PC-9 (cell line): ENCODE measurements at regions not wholly inside any gene's neighbourhood (a gene's known extent, or its start where the extent isn't known, plus 50 kb on each side); places are given as distances from the start of the nearest gene placed in this dataset.

ENCODE experiments used
- BruUV-seq: library from RNA; stranded (reverse); fragments of 400-500 nt; replicated peaks from 2 replicates; lab custom pipeline; 2021; lab: Mats Ljungman, UMichigan
- CTCF ChIA-PET: fragments of 300-600 bp; sonication (Branson Sonifier 250); formaldehyde crosslinking; loops from one replicate; lab custom pipeline; 2022; ENCODE audit warnings: antibody characterized with exemption; lab: Charles Lee
- POLR2A ChIA-PET: fragments of 300-600 bp; sonication (Branson Sonifier 250); formaldehyde crosslinking; loops from one replicate; lab custom pipeline; 2022; ENCODE audit warnings: antibody characterized with exemption; ENCODE audit not compliant: unreplicated experiment; lab: Charles Lee
- DNase-seq, 2 experiments: peaks; one replicate each; pipeline versions ENCODE4 v3.0.0 to v3.0.0-alpha.2; 2015 to 2022; ENCODE audit warnings: mixed read lengths in 1 of 2
- H2AFZ ChIP-seq: fragments of 200-600 bp; sonication (generic); 2 replicates; pipeline ENCODE4 v1.8.1; 2017; ENCODE audit warnings: antibody characterized with exemption
- H3F3A ChIP-seq: fragments of 200-600 bp; sonication (generic); 2 replicates; pipeline ENCODE4 v1.8.1; 2017; ENCODE audit warnings: antibody characterized with exemption, mild to moderate bottlenecking, low read depth; ENCODE audit not compliant: insufficient read depth
- H3K27ac ChIP-seq: fragments of 200-600 bp; sonication (generic); 2 replicates; pipeline ENCODE4 v1.6.1; 2016; ENCODE audit warnings: mixed run types
- H3K27me3 ChIP-seq: fragments of 200-600 bp; sonication (generic); 2 replicates; pipeline ENCODE4 v1.6.1; 2016; ENCODE audit warnings: low read depth, mixed run types; ENCODE audit not compliant: insufficient read depth
- H3K36me3 ChIP-seq: fragments of 200-600 bp; sonication (generic); 2 replicates; pipeline ENCODE4 v1.6.1; 2016; ENCODE audit warnings: low read depth, mixed run types
- H3K4me1 ChIP-seq: fragments of 200-600 bp; sonication (generic); replicated peaks from 2 replicates; pipeline ENCODE4 v1.6.1; 2016; ENCODE audit warnings: mixed run types; ENCODE audit not compliant: insufficient read depth
- H3K4me2 ChIP-seq: fragments of 200-600 bp; sonication (generic); 2 replicates; pipeline ENCODE4 v1.6.1; 2017; ENCODE audit warnings: mixed run types
- H3K4me3 ChIP-seq: fragments of 200-600 bp; sonication (generic); 2 replicates; pipeline ENCODE4 v1.6.1; 2016; ENCODE audit warnings: mixed run types
- H3K79me2 ChIP-seq: fragments of 200-600 bp; sonication (generic); 2 replicates; pipeline ENCODE4 v1.6.1; 2017; ENCODE audit warnings: low read depth, mixed run types
- H3K9me2 ChIP-seq: fragments of 200-600 bp; sonication (generic); 2 replicates; pipeline ENCODE4 v1.8.1; 2017; ENCODE audit warnings: mild to moderate bottlenecking; ENCODE audit not compliant: insufficient read depth
- H3K9me3 ChIP-seq: fragments of 200-600 bp; sonication (generic); 2 replicates; pipeline ENCODE4 v1.8.1; 2016; ENCODE audit warnings: low read depth; ENCODE audit not compliant: insufficient read depth
- H4K20me1 ChIP-seq: fragments of 200-600 bp; sonication (generic); 2 replicates; pipeline ENCODE4 v1.8.1; 2017; ENCODE audit not compliant: insufficient read depth
- EZH2 ChIP-seq: fragments of 200-600 bp; sonication (generic); IDR thresholded peaks from 2 replicates; pipeline ENCODE4 v1.8.0; 2017; ENCODE audit warnings: antibody characterized with exemption, low read depth
- intact Hi-C: fragments of 100-400 bp; cut with micrococcal nuclease; formaldehyde crosslinking; loops from one replicate; pipeline ENCODE4 v1.10.0; 2022; ENCODE audit not compliant: unreplicated experiment
- TF ChIP-seq, protein P1 (sequence below): fragments of 200-600 bp; sonication (generic); conservative IDR thresholded peaks from 2 replicates; pipeline ENCODE4 v1.6.1; 2017; ENCODE audit warnings: mixed run types, antibody characterized with exemption, mild to moderate bottlenecking, moderate library complexity

DNA sequence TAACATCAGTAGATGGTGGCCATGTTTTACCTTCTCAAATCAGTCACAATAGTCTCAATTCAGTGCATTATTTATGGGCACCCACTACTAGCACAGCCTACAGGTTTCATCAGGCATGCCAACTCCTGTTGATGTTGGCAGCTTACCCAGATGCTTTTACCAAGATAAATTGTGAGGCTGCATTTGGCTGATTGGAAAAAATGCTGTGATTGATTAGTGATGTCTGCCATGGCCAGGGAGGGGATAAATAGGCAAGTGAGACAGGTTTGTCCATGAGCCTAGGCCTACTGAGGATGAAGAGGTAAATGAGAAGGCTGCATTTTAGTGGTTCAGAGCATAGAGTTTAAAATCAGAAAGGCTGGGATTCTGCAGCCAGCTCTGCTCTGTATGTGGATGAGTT lies 227.1 kb downstream of the NFATC2 start:
- Histone ChIP-seq H3K4me2 (no peak overlapping the region), H4K20me1 (no peaks in the 10 kb centered on the region), H2AFZ (no peak overlapping the region), H3K79me2 (no peaks in the 10 kb centered on the region), H3K27ac (no peak overlapping the region), H3K9me3 (no peaks in the 10 kb centered on the region), H3K4me3 (no peak overlapping the region), H3K4me1 (peaks cover 22% of the 10 kb centered on the region), H3K36me3 (no peaks in the 10 kb centered on the region), H3K9me2 (no peaks in the 10 kb centered on the region), H3F3A (peaks cover 15% of the 10 kb centered on the region; the same call in 1 of the 2 replicates), H3K27me3 (no peaks in the 10 kb centered on the region)
- intact Hi-C loops, result no loop called here
- BruUV-seq, result no TSS peak
- TF ChIP-seq EZH2, result no peak
- TF ChIP-seq, protein P1, sequence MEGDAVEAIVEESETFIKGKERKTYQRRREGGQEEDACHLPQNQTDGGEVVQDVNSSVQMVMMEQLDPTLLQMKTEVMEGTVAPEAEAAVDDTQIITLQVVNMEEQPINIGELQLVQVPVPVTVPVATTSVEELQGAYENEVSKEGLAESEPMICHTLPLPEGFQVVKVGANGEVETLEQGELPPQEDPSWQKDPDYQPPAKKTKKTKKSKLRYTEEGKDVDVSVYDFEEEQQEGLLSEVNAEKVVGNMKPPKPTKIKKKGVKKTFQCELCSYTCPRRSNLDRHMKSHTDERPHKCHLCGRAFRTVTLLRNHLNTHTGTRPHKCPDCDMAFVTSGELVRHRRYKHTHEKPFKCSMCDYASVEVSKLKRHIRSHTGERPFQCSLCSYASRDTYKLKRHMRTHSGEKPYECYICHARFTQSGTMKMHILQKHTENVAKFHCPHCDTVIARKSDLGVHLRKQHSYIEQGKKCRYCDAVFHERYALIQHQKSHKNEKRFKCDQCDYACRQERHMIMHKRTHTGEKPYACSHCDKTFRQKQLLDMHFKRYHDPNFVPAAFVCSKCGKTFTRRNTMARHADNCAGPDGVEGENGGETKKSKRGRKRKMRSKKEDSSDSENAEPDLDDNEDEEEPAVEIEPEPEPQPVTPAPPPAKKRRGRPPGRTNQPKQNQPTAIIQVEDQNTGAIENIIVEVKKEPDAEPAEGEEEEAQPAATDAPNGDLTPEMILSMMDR, result no peak
- POLR2A ChIA-PET, result no interaction called here
- CTCF ChIA-PET, result no interaction called here
- no peak for DNase-seq

DNA sequence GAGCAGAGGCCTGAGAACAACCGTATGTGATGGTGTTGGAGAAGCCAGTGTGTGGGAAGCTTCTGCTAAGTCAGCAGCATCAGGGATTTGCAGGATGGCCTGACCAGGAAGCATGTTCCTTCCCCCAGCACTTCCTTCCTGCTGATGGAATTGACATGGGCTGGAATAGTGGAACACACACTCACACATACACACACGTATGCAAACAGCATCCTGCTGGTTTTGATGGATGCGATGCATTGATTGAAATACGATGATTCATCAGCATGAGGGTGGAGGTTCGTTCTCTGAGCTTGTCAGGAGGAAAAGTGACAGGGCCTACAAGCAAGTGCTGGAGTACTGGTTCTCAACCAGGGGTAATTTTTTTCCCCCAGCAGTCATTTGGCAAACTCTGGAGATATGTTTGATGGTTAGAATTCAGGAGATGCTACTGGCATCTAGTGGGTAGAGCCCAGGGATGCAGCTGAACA lies 229.1 kb downstream of the NFATC2 start:
- Histone ChIP-seq H2AFZ (no peak overlapping the region), H3K9me2 (no peaks in the 10 kb centered on the region), H3K4me3 (no peak overlapping the region), H3K79me2 (no peaks in the 10 kb centered on the region), H3K27me3 (no peaks in the 10 kb centered on the region), H4K20me1 (no peaks in the 10 kb centered on the region), H3F3A (peaks cover 15% of the 10 kb centered on the region; the same call in 1 of the 2 replicates), H3K27ac (no peak overlapping the region), H3K36me3 (no peaks in the 10 kb centered on the region), H3K4me2 (no peak overlapping the region), H3K4me1 (peaks cover 22% of the 10 kb centered on the region), H3K9me3 (no peaks in the 10 kb centered on the region)
- no peak for DNase-seq
- POLR2A ChIA-PET, result interaction anchor here (0.6 kb wide), 1 partner anchor 624 kb away, joined by 6 read pairs; no protein-coding TSS in a partner anchor
- BruUV-seq, result no TSS peak
- CTCF ChIA-PET, result no interaction called here
- TF ChIP-seq, protein P1, result no peak
- TF ChIP-seq EZH2, result no peak
- intact Hi-C loops, result no loop called here

DNA sequence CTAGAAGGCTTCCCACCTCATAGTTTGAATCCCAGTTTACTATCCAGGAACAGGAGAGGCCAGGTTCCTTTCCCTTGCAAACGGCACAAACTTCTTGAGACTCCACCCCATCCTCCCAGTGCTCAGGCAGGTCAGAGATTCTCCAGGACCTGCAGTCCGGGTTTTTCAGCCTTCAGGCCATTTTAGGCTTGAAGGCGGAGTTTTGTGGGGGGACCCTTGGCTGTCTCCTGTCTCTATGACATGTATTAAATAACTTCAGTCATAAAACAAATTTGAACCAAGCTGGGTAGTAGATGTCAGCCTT lies 230.1 kb downstream of the NFATC2 start:
- intact Hi-C loops, result no loop called here
- Histone ChIP-seq H4K20me1 (no peaks in the 10 kb centered on the region), H2AFZ (peak overlapping the region; percentile 50), H3K4me1 (peaks cover 22% of the 10 kb centered on the region), H3K4me2 (peak overlapping the region; percentile 73), H3F3A (peaks cover 15% of the 10 kb centered on the region; the same call in 1 of the 2 replicates), H3K9me3 (no peaks in the 10 kb centered on the region), H3K79me2 (no peaks in the 10 kb centered on the region), H3K9me2 (no peaks in the 10 kb centered on the region), H3K27ac (peak overlapping the region; percentile 40), H3K27me3 (no peaks in the 10 kb centered on the region), H3K4me3 (peak overlapping the region; percentile 35; the same call in 1 of the 2 replicates), H3K36me3 (no peaks in the 10 kb centered on the region)
- TF ChIP-seq, protein P1, result no peak
- TF ChIP-seq EZH2, result no peak
- POLR2A ChIA-PET, result no interaction called here
- no TSS peak for BruUV-seq
- CTCF ChIA-PET, result no interaction called here
- DNase-seq, result peak in 1 of 2 experiments; percentile 12
